ENCODE measurements at regions not wholly inside any gene's neighbourhood (a gene's known extent, or its start where the extent isn't known, plus 50 kb on each side); places are given as distances from the start of the nearest gene placed in this dataset.

GRCh38 chr13:88125055-88125454 is 453.9 kb downstream of the SLITRK5 start:
- no peak overlapping the region for H3K4me2 ChIP-seq (ENCODE audit: low read length)
- TF ChIP-seq CTCF (IDR thresholded peaks at IDR 0.05; ENCODE audit: low read depth, low read length, poor library complexity, severe bottlenecking) (no peak), EZH2phosphoT487 (IDR thresholded peaks at IDR 0.05; ENCODE audit: borderline replicate concordance, low read length) (no peak)
- no peaks in the 10 kb centered on the region for H3F3A ChIP-seq (ENCODE audit: control insufficient read depth, insufficient read depth)
- no peak overlapping the region for H3K4me3 ChIP-seq (ENCODE audit: low read length)
- no peaks in the 10 kb centered on the region for H3K9me3 ChIP-seq (ENCODE audit: control insufficient read depth, insufficient read depth, low read length)
- H3K9me2 ChIP-seq (replicated peaks; ENCODE audit: control insufficient read depth, low read length) = no peaks in the 10 kb centered on the region
- no peaks in the 10 kb centered on the region for H3K27me3 ChIP-seq (ENCODE audit: control insufficient read depth, low read length)
- no peaks in the 10 kb centered on the region for H3K36me3 ChIP-seq (ENCODE audit: control insufficient read depth, low read length)
- no peak overlapping the region for H3K27ac ChIP-seq (ENCODE audit: low read depth, low read length)
- H3K79me2 ChIP-seq (ENCODE audit: control insufficient read depth, low read length) = no peaks in the 10 kb centered on the region
- H4K20me1 ChIP-seq (ENCODE audit: control insufficient read depth, insufficient read depth, low read depth, low read length) = no peaks in the 10 kb centered on the region
- H3K4me1 ChIP-seq (ENCODE audit: control insufficient read depth, low read length) = no peaks in the 10 kb centered on the region

GRCh38 chr13:88136098-88136790 is 465.1 kb downstream of the SLITRK5 start:
- Histone ChIP-seq H3K79me2 (ENCODE audit: control insufficient read depth, low read length) (no peaks in the 10 kb centered on the region), H3K36me3 (ENCODE audit: control insufficient read depth, low read length) (no peaks in the 10 kb centered on the region), H3F3A (ENCODE audit: control insufficient read depth, insufficient read depth) (no peaks in the 10 kb centered on the region), H3K4me2 (ENCODE audit: low read length) (no peak overlapping the region), H3K4me1 (ENCODE audit: control insufficient read depth, low read length) (no peaks in the 10 kb centered on the region), H3K4me3 (ENCODE audit: low read length) (no peak overlapping the region), H3K9me3 (ENCODE audit: control insufficient read depth, insufficient read depth, low read length) (peaks cover 6% of the 10 kb centered on the region; the same call in 1 of the 2 replicates), H3K9me2 (replicated peaks; ENCODE audit: control insufficient read depth, low read length) (no peaks in the 10 kb centered on the region), H3K27me3 (ENCODE audit: control insufficient read depth, low read length) (no peaks in the 10 kb centered on the region), H3K27ac (ENCODE audit: low read depth, low read length) (no peak overlapping the region), H4K20me1 (ENCODE audit: control insufficient read depth, insufficient read depth, low read depth, low read length) (no peaks in the 10 kb centered on the region)
- no peak for TF ChIP-seq EZH2phosphoT487 (IDR thresholded peaks at IDR 0.05; ENCODE audit: borderline replicate concordance, low read length)
- TF ChIP-seq CTCF (IDR thresholded peaks at IDR 0.05; ENCODE audit: low read depth, low read length, poor library complexity, severe bottlenecking) = no peak

GRCh38 chr13:88142653-88143052 is 471.5 kb downstream of the SLITRK5 start:
- H4K20me1 ChIP-seq (ENCODE audit: control insufficient read depth, insufficient read depth, low read depth, low read length) = no peaks in the 10 kb centered on the region
- no peak for TF ChIP-seq EZH2phosphoT487 (IDR thresholded peaks at IDR 0.05; ENCODE audit: borderline replicate concordance, low read length)
- TF ChIP-seq CTCF (IDR thresholded peaks at IDR 0.05; ENCODE audit: low read depth, low read length, poor library complexity, severe bottlenecking) = no peak
- H3K9me2 ChIP-seq (replicated peaks; ENCODE audit: control insufficient read depth, low read length) = no peaks in the 10 kb centered on the region
- H3K4me3 ChIP-seq (ENCODE audit: low read length) = no peak overlapping the region
- no peaks in the 10 kb centered on the region for H3F3A ChIP-seq (ENCODE audit: control insufficient read depth, insufficient read depth)
- H3K4me1 ChIP-seq (ENCODE audit: control insufficient read depth, low read length) = no peaks in the 10 kb centered on the region
- no peaks in the 10 kb centered on the region for H3K27me3 ChIP-seq (ENCODE audit: control insufficient read depth, low read length)
- H3K9me3 ChIP-seq (ENCODE audit: control insufficient read depth, insufficient read depth, low read length) = no peaks in the 10 kb centered on the region
- H3K79me2 ChIP-seq (ENCODE audit: control insufficient read depth, low read length) = no peaks in the 10 kb centered on the region
- no peak overlapping the region for H3K4me2 ChIP-seq (ENCODE audit: low read length)
- H3K27ac ChIP-seq (ENCODE audit: low read depth, low read length) = no peak overlapping the region
- H3K36me3 ChIP-seq (ENCODE audit: control insufficient read depth, low read length) = no peaks in the 10 kb centered on the region
